A673 (cell line): ENCODE measurements at regions not wholly inside any gene's neighbourhood (a gene's known extent, or its start where the extent isn't known, plus 50 kb on each side); places are given as distances from the start of the nearest gene placed in this dataset.

Experiments
- EZH2 ChIP-seq: fragments of 200-600 bp; sonication (generic); IDR thresholded peaks from 2 replicates; pipeline ENCODE4 v1.6.1; 2017; ENCODE audit warnings: borderline replicate concordance, low read depth, mild to moderate bottlenecking, mixed read lengths, antibody characterized with exemption, low read length; ENCODE audit not compliant: poor library complexity, severe bottlenecking
- TF ChIP-seq, protein P1 (sequence below): fragments of 300-800, 200-600 bp; sonication (generic); conservative IDR thresholded peaks from 2 replicates; pipeline ENCODE4 v1.5.1; 2017; ENCODE audit warnings: low read depth, mild to moderate bottlenecking, antibody characterized with exemption, low read length, moderate library complexity, mixed read lengths

GRCh38 chr1:29709704-29710280, 473.5 kb downstream of the PTPRU start:
- TF ChIP-seq, protein P1, sequence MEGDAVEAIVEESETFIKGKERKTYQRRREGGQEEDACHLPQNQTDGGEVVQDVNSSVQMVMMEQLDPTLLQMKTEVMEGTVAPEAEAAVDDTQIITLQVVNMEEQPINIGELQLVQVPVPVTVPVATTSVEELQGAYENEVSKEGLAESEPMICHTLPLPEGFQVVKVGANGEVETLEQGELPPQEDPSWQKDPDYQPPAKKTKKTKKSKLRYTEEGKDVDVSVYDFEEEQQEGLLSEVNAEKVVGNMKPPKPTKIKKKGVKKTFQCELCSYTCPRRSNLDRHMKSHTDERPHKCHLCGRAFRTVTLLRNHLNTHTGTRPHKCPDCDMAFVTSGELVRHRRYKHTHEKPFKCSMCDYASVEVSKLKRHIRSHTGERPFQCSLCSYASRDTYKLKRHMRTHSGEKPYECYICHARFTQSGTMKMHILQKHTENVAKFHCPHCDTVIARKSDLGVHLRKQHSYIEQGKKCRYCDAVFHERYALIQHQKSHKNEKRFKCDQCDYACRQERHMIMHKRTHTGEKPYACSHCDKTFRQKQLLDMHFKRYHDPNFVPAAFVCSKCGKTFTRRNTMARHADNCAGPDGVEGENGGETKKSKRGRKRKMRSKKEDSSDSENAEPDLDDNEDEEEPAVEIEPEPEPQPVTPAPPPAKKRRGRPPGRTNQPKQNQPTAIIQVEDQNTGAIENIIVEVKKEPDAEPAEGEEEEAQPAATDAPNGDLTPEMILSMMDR = no peak
- no peak for TF ChIP-seq EZH2
